HCT116 (cell line): ENCODE measurements at regions not wholly inside any gene's neighbourhood (a gene's known extent, or its start where the extent isn't known, plus 50 kb on each side); places are given as distances from the start of the nearest gene placed in this dataset.

Experiments used
- CEBPB ChIP-seq: IDR thresholded peaks from 2 replicates; pipeline ENCODE4 v1.6.1; 2012; ENCODE audit warnings: low read depth
- EGR1 ChIP-seq: IDR thresholded peaks from 2 replicates; pipeline ENCODE4 v1.6.1; 2012; ENCODE audit warnings: low read depth
- EZH2 ChIP-seq: fragments of 200-600 bp; sonication (generic); IDR thresholded peaks from 2 replicates; pipeline ENCODE4 v1.6.1; 2017; ENCODE audit warnings: antibody characterized with exemption, mixed run types
- EZH2phosphoT487 ChIP-seq: fragments of 200-600 bp; IDR thresholded peaks from 2 replicates; pipeline ENCODE4 v1.6.1; 2018; ENCODE audit warnings: antibody characterized with exemption, borderline replicate concordance
- POLR2AphosphoS5 ChIP-seq: IDR thresholded peaks from 2 replicates; pipeline ENCODE4 v1.6.1; 2011; ENCODE audit warnings: mild to moderate bottlenecking, low read depth, low read length, moderate library complexity
- RAD21 ChIP-seq: IDR thresholded peaks from 2 replicates; pipeline ENCODE4 v1.6.1; 2012; ENCODE audit warnings: low read depth, mild to moderate bottlenecking
- SIN3A ChIP-seq: IDR thresholded peaks from 2 replicates; pipeline ENCODE4 v1.6.1; 2012; ENCODE audit warnings: low read depth
- ZNF274 ChIP-seq: fragments of 200-500 bp; sonication (Bioruptor generic); IDR thresholded peaks from 2 replicates; pipeline ENCODE4 v1.6.1; 2014; ENCODE audit warnings: mild to moderate bottlenecking, low read depth, low read length, inconsistent platforms
- TF ChIP-seq, protein P1 (sequence below), 3 experiments: fragments of 200-600 bp in 1 of 3; sonication (generic) in 1 of 3; IDR thresholded peaks in 2 of 3; conservative IDR thresholded peaks in 1 of 3; 2 replicates each; pipeline ENCODE4 v1.5.1; 2012 to 2017; ENCODE audit warnings: low read depth in 2 of 3, low read length in 2 of 3, antibody characterized with exemption in 1 of 3, borderline replicate concordance in 1 of 3, control low read depth in 1 of 3, mild to moderate bottlenecking in 1 of 3, mixed read lengths in 1 of 3, mixed run types in 1 of 3, moderate library complexity in 1 of 3; ENCODE audit not compliant: insufficient read depth in 1 of 3
- TF ChIP-seq, protein P2 (sequence below): IDR thresholded peaks from 2 replicates; pipeline ENCODE4 v1.6.1; 2012

DNA sequence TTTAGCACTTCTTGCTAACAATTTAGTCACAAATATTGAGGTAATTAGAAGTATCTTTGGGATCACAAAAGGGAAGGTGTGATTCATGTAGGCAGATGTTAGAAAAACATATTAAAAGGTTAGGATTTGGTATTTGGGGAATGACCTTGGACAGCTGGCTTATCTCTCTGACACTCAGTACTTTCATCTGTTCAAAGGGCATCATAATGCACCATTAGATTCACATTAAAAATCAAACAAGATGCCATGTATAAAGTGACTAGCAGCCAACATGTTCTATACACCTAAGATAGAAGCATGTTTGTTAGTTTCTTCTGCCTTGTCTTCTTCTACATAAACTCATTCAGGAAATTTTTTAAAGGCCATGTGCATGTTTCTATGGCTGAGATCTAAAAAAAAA, 56.5 kb upstream of the ESRRG start:
- TF ChIP-seq CEBPB (no peak), RAD21 (no peak), EZH2 (no peak), POLR2AphosphoS5 (no peak), ZNF274 (no peak), EGR1 (no peak), EZH2phosphoT487 (no peak), SIN3A (no peak)
- TF ChIP-seq, protein P1, sequence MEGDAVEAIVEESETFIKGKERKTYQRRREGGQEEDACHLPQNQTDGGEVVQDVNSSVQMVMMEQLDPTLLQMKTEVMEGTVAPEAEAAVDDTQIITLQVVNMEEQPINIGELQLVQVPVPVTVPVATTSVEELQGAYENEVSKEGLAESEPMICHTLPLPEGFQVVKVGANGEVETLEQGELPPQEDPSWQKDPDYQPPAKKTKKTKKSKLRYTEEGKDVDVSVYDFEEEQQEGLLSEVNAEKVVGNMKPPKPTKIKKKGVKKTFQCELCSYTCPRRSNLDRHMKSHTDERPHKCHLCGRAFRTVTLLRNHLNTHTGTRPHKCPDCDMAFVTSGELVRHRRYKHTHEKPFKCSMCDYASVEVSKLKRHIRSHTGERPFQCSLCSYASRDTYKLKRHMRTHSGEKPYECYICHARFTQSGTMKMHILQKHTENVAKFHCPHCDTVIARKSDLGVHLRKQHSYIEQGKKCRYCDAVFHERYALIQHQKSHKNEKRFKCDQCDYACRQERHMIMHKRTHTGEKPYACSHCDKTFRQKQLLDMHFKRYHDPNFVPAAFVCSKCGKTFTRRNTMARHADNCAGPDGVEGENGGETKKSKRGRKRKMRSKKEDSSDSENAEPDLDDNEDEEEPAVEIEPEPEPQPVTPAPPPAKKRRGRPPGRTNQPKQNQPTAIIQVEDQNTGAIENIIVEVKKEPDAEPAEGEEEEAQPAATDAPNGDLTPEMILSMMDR (IDR thresholded peaks at IDR 0.05 in 2 of 3, conservative IDR thresholded peaks at IDR 0.05 in 1 of 3; ENCODE audit: borderline replicate concordance in 1 of 3, insufficient read depth in 1 of 3, low read depth in 2 of 3, low read length in 2 of 3) = no peak
- TF ChIP-seq, protein P2, sequence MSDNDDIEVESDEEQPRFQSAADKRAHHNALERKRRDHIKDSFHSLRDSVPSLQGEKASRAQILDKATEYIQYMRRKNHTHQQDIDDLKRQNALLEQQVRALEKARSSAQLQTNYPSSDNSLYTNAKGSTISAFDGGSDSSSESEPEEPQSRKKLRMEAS = no peak
